ENCODE measurements at regions not wholly inside any gene's neighbourhood (a gene's known extent, or its start where the extent isn't known, plus 50 kb on each side); places are given as distances from the start of the nearest gene placed in this dataset.

- TF ChIP-seq CTCF (IDR thresholded peaks at IDR 0.05) (peak; percentile 75 to 96 (median 90)), POLR2A (IDR thresholded peaks at IDR 0.05) (no peak)
Observed at GRCh38 chr7:22559829-22560489, 60.0 kb upstream of the STEAP1B start.
